Activated CD4-positive, alpha-beta T cell treated with anti-CD3 and anti-CD28 coated beads for 24 hours (primary cell): ENCODE measurements at regions not wholly inside any gene's neighbourhood (a gene's known extent, or its start where the extent isn't known, plus 50 kb on each side); places are given as distances from the start of the nearest gene placed in this dataset.

ENCODE experiments used
- DNase-seq, 2 donors: peaks; one replicate each; pipeline ENCODE4 v3.0.0-alpha.2; 2020; ENCODE audit warnings: low read depth in 2 of 2

DNA sequence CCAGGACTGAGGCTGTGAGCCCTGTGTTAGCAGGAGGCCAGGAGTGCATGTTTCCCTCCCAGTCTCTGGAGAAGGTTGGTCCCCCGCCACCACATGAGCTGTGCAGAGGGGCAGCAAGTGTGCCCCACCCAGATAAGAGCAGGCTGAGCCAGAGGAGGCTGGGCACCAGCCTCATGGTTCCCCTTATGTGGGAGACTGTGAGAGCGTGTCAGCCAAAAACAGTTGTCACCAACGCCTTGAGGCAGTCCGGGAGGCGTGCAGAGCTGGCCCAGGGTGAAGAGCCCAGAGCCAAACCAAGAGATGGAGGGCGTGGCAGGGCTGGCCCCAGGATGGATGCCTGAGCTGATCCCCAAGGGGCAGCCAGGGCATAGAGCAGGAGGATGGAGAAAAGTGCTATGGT, 128.7 kb upstream of the GLI2 start:
- DNase-seq, result no peak

DNA sequence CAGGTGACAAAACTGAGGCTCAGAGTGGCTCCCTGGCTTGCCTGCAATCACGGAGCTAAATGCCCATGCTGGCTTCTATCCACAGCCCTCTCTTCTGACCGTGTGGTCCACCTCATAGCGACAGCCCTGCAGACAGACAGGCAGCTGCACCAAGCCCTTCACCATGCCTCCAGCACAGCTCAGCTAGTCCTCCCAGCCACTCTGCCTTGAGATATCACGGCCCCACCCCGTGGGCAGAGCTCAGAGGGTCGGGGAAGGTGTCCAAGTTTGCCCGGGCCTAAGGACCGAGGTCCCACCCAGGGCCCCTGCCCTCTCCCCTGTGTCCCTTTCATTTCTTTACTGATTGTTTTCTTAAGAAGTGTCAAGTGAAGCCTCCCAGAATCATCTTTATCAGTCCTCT, 128.2 kb upstream of the GLI2 start:
- DNase-seq, result no peak

- DNase-seq, result no peak
Observed at GRCh38 chr2:120607996-120608395, 127.7 kb upstream of the GLI2 start.

- DNase-seq, result no peak
Observed at GRCh38 chr2:120609826-120610395, 125.8 kb upstream of the GLI2 start.

DNA sequence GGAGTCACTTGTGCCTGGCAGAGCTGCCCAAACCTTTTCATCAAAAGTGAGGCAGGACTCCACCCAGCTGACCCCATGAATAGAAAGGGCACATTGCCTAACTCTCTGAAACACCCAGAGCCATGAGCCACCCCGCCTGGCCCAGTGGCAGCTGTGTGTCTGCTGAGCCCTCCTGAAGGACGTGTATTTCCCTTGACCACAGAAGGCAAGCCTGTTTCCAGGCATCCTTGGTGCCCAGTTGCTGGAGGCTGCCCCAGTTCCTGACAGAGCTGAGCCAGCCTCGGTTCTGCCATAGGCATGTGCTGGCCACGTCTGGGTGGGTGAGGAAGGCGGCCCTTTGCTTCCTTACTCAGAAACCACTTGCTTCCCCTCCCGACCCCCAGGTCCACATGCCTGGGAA, 124.7 kb upstream of the GLI2 start:
- no peak for DNase-seq

- no peak for DNase-seq
Observed at GRCh38 chr2:120611961-120612360, 123.7 kb upstream of the GLI2 start.

DNA sequence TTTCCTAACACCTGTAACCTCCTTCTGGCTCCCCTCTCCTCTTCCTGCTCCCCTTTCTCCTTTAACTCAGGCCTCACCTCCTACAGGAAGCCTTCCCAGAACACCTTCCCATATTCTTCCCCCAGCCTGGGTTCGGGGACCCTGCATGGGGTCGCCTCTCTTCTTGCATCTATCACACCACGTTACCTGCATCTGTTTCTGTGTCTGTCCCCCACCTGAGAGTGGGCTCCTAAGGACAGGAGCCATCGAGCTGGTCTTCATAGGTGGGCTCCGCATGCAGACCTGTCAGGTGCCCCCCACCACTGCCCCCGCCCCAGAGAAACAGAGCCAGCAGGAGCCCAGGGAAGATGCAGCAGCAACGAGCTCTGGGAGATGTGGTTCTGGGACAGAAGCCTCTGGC, 123.2 kb upstream of the GLI2 start:
- no peak for DNase-seq

DNA sequence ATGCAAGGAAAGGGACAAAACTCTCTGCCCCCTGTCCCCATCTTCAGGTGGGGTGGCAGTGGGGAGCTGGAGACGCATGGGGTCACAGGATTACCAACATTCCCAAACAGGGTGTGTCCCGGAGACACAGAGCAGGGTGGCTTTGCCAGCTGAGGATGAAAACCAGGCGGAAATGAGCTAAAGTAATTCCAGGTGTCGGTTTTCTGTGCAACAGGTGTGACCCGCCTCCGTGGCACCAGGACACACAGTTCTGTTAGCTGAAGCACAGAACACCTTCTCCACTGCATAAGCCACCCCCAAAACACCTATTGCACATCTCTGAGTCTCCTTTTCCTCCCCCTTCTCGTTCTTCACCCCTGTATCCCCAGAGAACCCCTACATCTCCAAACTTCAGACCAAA, 122.7 kb upstream of the GLI2 start:
- no peak for DNase-seq

DNA sequence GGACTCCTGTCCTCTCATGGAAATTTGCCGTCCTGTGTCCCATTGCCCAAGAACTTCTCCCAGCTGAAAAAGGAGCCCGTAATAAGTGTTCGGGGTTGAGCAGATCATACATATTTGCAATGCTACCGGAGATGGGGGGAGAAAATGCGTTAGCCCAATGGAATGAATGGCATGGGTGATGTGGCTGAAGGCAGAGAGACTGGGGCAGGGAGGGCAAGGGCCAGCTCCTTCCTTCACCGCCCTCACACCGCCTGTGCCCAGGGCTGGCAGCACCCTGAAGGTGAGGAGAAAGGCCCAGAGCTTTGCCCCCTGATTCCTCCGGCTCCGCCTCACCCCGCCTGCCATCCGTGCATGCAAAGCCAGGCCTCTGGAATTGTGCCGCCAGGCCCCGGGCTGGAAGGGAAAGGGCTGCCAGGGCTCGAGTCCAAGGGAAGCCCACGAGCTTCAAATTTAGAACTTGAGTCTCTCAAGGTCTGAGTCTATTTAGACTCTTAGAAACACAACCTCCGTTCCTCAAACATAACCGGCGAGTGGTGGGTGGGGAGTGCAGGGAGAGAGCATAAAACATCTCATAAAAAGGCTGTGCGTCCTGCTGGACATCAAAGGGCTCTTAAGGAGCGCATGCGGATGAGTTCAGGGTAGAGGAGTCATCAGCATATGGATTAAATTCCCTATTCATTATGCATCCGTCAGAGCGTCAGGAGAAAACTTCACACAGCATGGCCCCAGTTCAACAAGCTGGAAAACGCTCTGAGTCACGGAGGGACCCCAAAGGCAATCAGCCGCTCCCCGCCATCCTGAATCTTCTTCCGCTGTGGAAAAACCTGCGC, 121.7 kb upstream of the GLI2 start:
- no peak for DNase-seq

DNA sequence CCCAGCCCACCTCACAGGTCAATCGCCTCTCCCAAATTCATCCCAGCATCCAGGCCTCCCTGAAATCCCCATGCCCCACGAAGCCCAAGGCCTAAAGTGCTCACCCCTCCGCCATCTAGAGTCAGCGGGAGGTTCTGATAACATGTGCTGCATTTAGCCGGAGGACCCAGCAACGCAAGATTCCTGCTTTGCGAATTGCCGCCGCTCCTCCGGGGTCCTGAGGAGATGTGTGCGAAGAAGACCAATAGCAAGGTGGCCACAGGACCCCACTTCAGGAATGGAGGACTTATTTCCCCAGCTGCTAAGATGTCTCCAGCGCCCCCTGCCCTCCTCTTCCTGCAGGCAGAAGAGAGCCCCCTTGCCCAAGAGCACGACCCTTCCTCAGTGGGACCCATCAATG, 120.8 kb upstream of the GLI2 start:
- DNase-seq, result no peak

DNA sequence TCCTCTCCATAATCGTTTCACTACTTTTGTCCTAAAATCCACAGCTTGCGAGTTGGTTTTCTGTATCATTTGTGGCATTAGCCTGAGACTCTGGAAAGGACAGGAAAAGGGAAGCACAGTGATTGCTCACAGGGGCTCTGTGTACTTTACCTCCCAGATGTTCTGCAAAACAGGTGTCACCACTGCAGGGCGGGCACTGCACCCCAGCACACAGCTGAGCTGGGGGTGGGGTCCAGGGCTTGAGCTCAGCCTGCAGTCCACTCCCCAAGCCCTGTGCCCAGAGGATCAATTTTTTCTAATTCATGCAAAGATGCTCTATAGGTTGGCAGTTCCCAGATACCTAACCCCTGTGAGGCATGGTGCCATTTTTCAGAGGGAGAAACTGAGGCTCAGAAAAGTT, 119.4 kb upstream of the GLI2 start:
- DNase-seq, result no peak

DNA sequence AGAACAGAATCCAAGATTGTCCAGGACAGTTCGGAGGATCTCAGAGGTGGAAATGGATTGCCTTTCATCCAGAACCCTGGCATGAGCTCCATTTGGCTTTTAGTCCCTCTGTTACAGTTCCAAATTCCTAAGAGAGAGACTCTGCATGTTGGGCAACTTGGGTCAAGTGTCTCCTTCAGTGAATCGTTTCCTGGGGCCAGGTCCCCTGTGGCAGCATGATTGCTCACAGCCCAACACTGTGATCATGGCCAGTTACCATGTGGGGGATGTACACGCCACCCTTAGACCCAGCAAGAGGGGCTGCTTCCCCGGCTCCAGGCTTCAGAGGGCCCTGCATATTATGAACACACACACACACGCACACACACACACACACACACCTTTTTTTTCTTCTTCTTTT, 118.6 kb upstream of the GLI2 start:
- no peak for DNase-seq

- no peak for DNase-seq
Observed at GRCh38 chr2:120618830-120619229, 116.8 kb upstream of the GLI2 start.

GRCh38 chr2:120619579-120619978, 116.1 kb upstream of the GLI2 start:
- DNase-seq, result no peak

DNA sequence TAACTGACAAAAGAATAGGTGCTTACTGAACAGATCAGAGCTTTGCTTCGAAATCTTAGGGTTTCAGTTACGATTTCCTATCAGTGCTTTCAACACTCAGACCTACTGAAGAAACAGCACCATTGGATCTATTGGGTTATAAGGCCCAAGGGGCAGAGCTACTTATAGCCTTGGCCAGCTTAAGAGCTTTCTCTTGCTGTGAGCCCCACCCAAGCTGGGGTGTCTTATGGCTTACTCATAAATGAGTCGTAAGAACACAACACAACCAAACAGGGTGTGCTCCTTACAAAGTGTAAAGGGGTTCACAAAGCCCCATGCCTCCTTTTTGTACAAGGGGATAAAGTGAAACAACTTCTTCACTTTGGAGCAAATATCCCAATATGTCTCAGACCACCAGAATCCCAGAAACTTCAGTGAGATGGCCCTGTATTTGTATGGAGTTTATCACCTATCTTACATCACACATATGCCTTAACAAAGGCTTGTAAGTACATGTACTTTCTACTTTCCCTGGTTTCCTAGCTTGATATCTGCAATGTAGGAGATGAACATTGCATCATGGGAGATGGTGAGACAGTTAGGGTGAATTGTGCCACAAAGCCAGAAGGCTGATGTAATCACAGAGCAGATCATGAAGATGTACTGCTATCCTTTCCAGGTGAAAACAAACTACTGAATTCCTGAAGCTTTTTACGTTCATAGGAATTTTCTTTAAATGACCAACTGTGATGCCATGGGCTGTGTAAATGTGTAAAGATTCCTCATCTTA, 115.5 kb upstream of the GLI2 start:
- no peak for DNase-seq

DNA sequence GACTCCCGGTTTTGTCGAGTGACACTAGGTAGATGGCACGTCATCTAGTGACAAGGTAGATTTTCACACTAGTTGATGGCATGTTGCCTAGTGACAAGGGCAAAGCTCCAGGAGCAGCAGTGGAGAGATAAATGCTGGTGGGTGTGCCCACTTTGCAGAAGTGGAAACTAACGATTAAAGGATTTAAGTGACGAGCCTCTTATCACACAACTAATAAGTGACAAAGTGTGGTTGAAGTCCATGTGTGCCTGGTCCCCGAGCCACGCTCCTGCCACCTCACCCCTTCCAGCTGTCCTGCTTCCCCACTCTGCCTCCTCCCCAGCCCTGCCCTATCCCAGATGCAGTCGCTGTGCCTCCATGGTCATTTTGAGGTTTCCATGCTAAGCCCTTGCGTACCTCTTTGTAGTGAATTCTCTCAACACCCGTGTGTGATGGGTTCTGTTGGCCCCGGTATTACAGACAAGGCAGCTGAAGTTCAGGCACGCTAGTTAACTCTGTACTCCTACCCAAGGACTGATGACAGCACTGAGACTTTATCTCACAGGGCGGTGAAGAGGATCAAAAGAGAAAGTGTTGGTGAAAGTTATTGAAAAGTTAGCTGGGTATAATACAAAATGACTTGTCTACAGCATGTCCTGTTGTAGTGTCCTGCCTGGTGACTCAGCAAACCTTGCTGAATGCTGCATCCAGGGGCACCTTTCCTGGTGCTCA, 113.4 kb upstream of the GLI2 start:
- no peak for DNase-seq

DNA sequence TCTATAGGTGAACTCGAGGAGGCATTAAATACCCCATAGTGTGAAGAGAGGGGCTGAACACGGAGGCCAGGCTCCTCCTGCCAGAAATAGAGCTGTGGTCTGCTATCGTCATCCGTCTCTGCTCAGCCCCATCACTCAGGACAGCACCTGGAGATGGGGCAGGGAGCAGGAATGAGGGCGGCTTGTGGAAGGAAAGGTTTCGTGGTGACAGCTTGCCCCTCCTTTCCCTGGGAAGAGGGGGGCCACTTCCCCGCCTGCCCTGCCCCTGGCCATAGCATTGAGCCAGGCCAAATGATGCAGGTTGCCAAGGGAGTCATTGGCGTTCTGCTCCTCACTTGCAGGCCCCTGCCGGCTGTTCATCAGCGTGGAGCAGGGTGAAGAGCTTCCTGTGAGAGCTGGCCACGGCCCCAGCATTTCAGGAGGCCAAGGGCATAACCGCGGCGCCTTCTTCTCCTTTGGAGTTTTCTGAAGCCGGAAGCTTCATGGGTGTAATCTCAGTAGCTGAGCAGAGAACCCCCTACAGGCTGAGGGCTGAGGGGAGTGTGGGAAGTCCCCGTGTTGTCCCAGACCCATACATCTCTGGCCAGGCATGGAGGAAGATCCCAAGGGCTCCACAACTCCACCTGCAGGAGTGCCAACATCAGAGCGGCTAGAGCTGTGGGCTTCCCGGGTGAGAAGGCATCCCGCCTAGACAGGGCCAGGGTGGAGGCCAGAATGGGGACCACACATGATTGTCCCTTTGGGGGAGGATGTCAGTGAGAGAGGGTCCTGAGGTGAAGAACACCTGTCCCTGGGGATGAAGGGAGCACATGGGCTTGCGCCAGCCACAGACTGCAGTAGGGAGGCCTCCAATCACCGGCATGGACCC, 112.5 kb upstream of the GLI2 start:
- no peak for DNase-seq

GRCh38 chr2:120624061-120624737, 111.5 kb upstream of the GLI2 start:
- no peak for DNase-seq

- no peak for DNase-seq
Observed at GRCh38 chr2:120624738-120625446, 110.8 kb upstream of the GLI2 start.
